HepG2 (cell line): ENCODE measurements at regions not wholly inside any gene's neighbourhood (a gene's known extent, or its start where the extent isn't known, plus 50 kb on each side); places are given as distances from the start of the nearest gene placed in this dataset.

ENCODE experiments used
- ATAC-seq: fragments of 200-7000 bp; cut with Tn5 transposase; 3 replicates; pipeline ENCODE4 v1.9.1; 2020; ENCODE audit warnings: mild to moderate bottlenecking, moderate library complexity
- BruUV-seq: library from RNA; stranded (reverse); fragments of 400-500 nt; replicated peaks from 2 replicates; lab custom pipeline; 2021; lab: Mats Ljungman, UMichigan
- CTCF ChIA-PET: fragments of 300-600 bp; formaldehyde crosslinking; extraction: SDS; loops from one replicate; lab custom pipeline; 2021; ENCODE audit warnings: low total read pairs, inconsistent platforms, low intra/inter-chr PET ratio; lab: Yijun Ruan, JAX
- POLR2A ChIA-PET: fragments of 350-600 bp; sonication (Branson Sonifier 250); formaldehyde crosslinking; loops from one replicate; lab custom pipeline; 2020; ENCODE audit warnings: antibody characterized with exemption, inconsistent platforms; lab: Yijun Ruan, JAX
- DNase-seq: peaks from one replicate; pipeline ENCODE4 v3.0.0-alpha.2; 2015; ENCODE audit warnings: low spot score
- FAIRE-seq: peaks from 3 replicates; lab custom pipeline; 2011; peaks lifted over from hg19 to GRCh38; lab: Jason Lieb, UNC
- H2AFZ ChIP-seq: one replicate; pipeline ENCODE4 v1.6.1; 2011; ENCODE audit warnings: low read length, inconsistent platforms
- H3K27ac ChIP-seq: fragments of 300-600 bp; 3 replicates; pipeline ENCODE4 v1.8.0; 2011; ENCODE audit warnings: mixed run types, mild to moderate bottlenecking, mixed read lengths, low read length, inconsistent platforms; ENCODE audit not compliant: insufficient read depth; ENCODE audit errors: extremely low read length
- H3K27me3 ChIP-seq, 2 experiments: fragments of 200-600 bp in 1 of 2; 2 replicates in 1 of 2; 3 replicates in 1 of 2; pipeline versions ENCODE4 v1.6.0 to v1.8.0; 2011; ENCODE audit warnings: low read length in 2 of 2, mild to moderate bottlenecking in 2 of 2, moderate library complexity in 2 of 2, inconsistent platforms in 1 of 2; ENCODE audit not compliant: insufficient read depth in 2 of 2, control insufficient read depth in 1 of 2
- H3K36me3 ChIP-seq, 2 experiments: fragments of 200-600 bp in 1 of 2; replicated peaks in 1 of 2; 2 replicates in 1 of 2; 3 replicates in 1 of 2; pipeline versions ENCODE4 v1.5.1 to v1.8.0; 2011; ENCODE audit warnings: low read length in 2 of 2, inconsistent platforms in 1 of 2; ENCODE audit not compliant: insufficient read depth in 2 of 2, control insufficient read depth in 1 of 2
- H3K4me1 ChIP-seq: 2 replicates; pipeline ENCODE4 v1.5.1; 2012; ENCODE audit warnings: low read length, inconsistent platforms; ENCODE audit not compliant: insufficient read depth
- H3K4me2 ChIP-seq: 2 replicates; pipeline ENCODE4 v1.6.0; 2011; ENCODE audit warnings: low read depth, low read length, inconsistent platforms
- H3K4me3 ChIP-seq, 3 experiments: fragments of 200-600 bp in 1 of 3; sonication (generic), shearing (Covaris generic) in 1 of 3; replicated peaks in 1 of 3; 2 replicates each; pipeline ENCODE4 v1.5.1; 2011 to 2016; ENCODE audit warnings: low read length in 3 of 3, inconsistent platforms in 2 of 3, low read depth in 2 of 3, mild to moderate bottlenecking in 2 of 3, control low read depth in 1 of 3, mixed read lengths in 1 of 3; ENCODE audit not compliant: insufficient read depth in 1 of 3
- H3K79me2 ChIP-seq: one replicate; pipeline ENCODE4 v1.6.1; 2011; ENCODE audit warnings: low read length, inconsistent platforms; ENCODE audit not compliant: insufficient read depth
- H3K9ac ChIP-seq: 2 replicates; pipeline ENCODE4 v1.6.0; 2011; ENCODE audit warnings: mild to moderate bottlenecking, low read depth, low read length, inconsistent platforms; ENCODE audit not compliant: insufficient read depth
- H3K9me3 ChIP-seq: 2 replicates; pipeline ENCODE4 v1.5.1; 2012; ENCODE audit warnings: mild to moderate bottlenecking, low read length
- H4K20me1 ChIP-seq: 2 replicates; pipeline ENCODE4 v1.6.0; 2011; ENCODE audit warnings: inconsistent platforms, mild to moderate bottlenecking, low read length, moderate library complexity; ENCODE audit not compliant: insufficient read depth
- KDM1A ChIP-seq: IDR thresholded peaks from 2 replicates; pipeline ENCODE4 v1.6.1; 2016; ENCODE audit warnings: missing compliant biosample characterization
- MEF2D ChIP-seq: sonication (generic); formaldehyde crosslinking; IDR thresholded peaks from 2 replicates; pipeline ENCODE4 v1.5.1; 2020; ENCODE audit warnings: mild to moderate bottlenecking, missing genetic modification reagents
- SKI ChIP-seq: fragments of 450-650 bp; IDR thresholded peaks from one replicate; pipeline ENCODE4 v1.6.1; 2018; ENCODE audit warnings: mild to moderate bottlenecking; ENCODE audit not compliant: partially characterized antibody
- SMYD3 ChIP-seq: sonication (generic); formaldehyde crosslinking; IDR thresholded peaks from 2 replicates; pipeline ENCODE4 v1.8.1; 2023; ENCODE audit warnings: mild to moderate bottlenecking, missing genetic modification reagents
- TRIM24 ChIP-seq: sonication (generic); formaldehyde crosslinking; IDR thresholded peaks from 2 replicates; pipeline ENCODE4 v1.8.0; 2022; ENCODE audit warnings: mild to moderate bottlenecking, missing genetic modification reagents
- ZBTB3 ChIP-seq: sonication (generic); formaldehyde crosslinking; IDR thresholded peaks from 2 replicates; pipeline ENCODE4 v1.4.0; 2020; ENCODE audit warnings: low read depth, mild to moderate bottlenecking, moderate library complexity, missing genetic modification reagents, borderline replicate concordance
- ZMYM3 ChIP-seq: sonication (generic); formaldehyde crosslinking; IDR thresholded peaks from 2 replicates; pipeline ENCODE4 v1.5.1; 2020; ENCODE audit warnings: mild to moderate bottlenecking, missing genetic modification reagents
- ZNF101 ChIP-seq: sonication (generic); formaldehyde crosslinking; IDR thresholded peaks from 2 replicates; pipeline ENCODE4 v1.4.0; 2020; ENCODE audit warnings: mild to moderate bottlenecking, low read depth, missing genetic modification reagents, borderline replicate concordance
- ZNF256 ChIP-seq: sonication (generic); formaldehyde crosslinking; conservative IDR thresholded peaks from 2 replicates; pipeline ENCODE4 v1.4.0; 2020; ENCODE audit warnings: missing genetic modification reagents
- ZNF274 ChIP-seq: sonication (generic); formaldehyde crosslinking; IDR thresholded peaks from 2 replicates; pipeline ENCODE4 v1.5.1; 2020; ENCODE audit warnings: mild to moderate bottlenecking, missing genetic modification reagents
- ZNF549 ChIP-seq: sonication (generic); formaldehyde crosslinking; IDR thresholded peaks from 2 replicates; pipeline ENCODE4 v1.5.0; 2020; ENCODE audit warnings: missing genetic modification reagents
- ZNF564 ChIP-seq: sonication (generic); formaldehyde crosslinking; IDR thresholded peaks from 2 replicates; pipeline ENCODE4 v1.8.1; 2023; ENCODE audit warnings: mild to moderate bottlenecking, missing genetic modification reagents
- ZNF775 ChIP-seq: sonication (generic); formaldehyde crosslinking; IDR thresholded peaks from 2 replicates; pipeline ENCODE4 v1.4.0; 2020; ENCODE audit warnings: missing genetic modification reagents, mild to moderate bottlenecking, moderate library complexity, borderline replicate concordance
- WGBS: methylation state at CpG from one replicate; pipeline ENCODE4 v1.1.6; 2017; ENCODE audit warnings: low lambda C conversion rate; 5-methylcytosine and 5-hydroxymethylcytosine counted together
- in situ Hi-C: cut with HindIII; loops from 2 replicates; pipeline ENCODE4 v1.10.0; 2017; ENCODE audit warnings: low pct_unique_long_range_greater_than_20kb; ENCODE audit not compliant: extremely low pct_ligation_motif_present
- intact Hi-C: fragments of 100-400 bp; cut with micrococcal nuclease; formaldehyde crosslinking; loops from one replicate; pipeline ENCODE4 v1.10.0; 2022; ENCODE audit not compliant: unreplicated experiment
- TF ChIP-seq, protein P1 (sequence below): IDR thresholded peaks from 2 replicates; pipeline ENCODE4 v1.6.1; 2016; ENCODE audit warnings: control low read depth
- TF ChIP-seq, protein P2 (sequence below): sonication (generic); formaldehyde crosslinking; IDR thresholded peaks from 2 replicates; pipeline ENCODE4 v1.9.0; 2021; ENCODE audit warnings: missing genetic modification reagents, borderline replicate concordance

DNA sequence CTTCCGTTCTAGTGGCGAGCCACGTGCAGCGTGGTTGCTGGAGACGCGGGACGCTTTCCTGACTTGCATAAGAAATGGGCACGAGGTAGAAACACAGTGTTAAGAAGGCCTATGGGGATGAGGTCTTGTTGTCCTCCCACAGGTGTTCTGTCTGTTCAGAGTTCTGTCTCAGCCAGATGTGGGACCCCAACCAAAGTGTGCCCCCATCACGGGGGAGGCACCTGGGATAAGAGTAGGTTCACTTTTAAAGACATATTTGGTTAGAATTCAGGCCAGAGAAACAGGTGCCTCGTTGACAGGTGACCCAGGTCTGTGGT is 56.0 kb upstream of the PITRM1 start:
- no peak for ATAC-seq
- ChIA-PET POLR2A (no interaction called here), CTCF (no interaction called here)
- no peaks in the 10 kb centered on the region for H3K9me3 ChIP-seq
- no peak for FAIRE-seq
- no peak overlapping the region for H3K4me2 ChIP-seq
- no peaks in the 10 kb centered on the region for H4K20me1 ChIP-seq
- no peak overlapping the region for H3K9ac ChIP-seq
- H3K27ac ChIP-seq: no peak overlapping the region
- intact Hi-C loops (no loop called here), in situ Hi-C loops (loop anchor here (25.0 kb wide), 1 partner anchor 534 kb away; no protein-coding TSS in a partner anchor)
- TF ChIP-seq SKI: no peak
- TF ChIP-seq ZMYM3: no peak
- TF ChIP-seq, protein P1, sequence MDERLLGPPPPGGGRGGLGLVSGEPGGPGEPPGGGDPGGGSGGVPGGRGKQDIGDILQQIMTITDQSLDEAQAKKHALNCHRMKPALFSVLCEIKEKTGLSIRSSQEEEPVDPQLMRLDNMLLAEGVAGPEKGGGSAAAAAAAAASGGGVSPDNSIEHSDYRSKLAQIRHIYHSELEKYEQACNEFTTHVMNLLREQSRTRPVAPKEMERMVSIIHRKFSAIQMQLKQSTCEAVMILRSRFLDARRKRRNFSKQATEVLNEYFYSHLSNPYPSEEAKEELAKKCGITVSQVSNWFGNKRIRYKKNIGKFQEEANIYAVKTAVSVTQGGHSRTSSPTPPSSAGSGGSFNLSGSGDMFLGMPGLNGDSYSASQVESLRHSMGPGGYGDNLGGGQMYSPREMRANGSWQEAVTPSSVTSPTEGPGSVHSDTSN: no peak
- TF ChIP-seq TRIM24: no peak
- TF ChIP-seq, protein P2, sequence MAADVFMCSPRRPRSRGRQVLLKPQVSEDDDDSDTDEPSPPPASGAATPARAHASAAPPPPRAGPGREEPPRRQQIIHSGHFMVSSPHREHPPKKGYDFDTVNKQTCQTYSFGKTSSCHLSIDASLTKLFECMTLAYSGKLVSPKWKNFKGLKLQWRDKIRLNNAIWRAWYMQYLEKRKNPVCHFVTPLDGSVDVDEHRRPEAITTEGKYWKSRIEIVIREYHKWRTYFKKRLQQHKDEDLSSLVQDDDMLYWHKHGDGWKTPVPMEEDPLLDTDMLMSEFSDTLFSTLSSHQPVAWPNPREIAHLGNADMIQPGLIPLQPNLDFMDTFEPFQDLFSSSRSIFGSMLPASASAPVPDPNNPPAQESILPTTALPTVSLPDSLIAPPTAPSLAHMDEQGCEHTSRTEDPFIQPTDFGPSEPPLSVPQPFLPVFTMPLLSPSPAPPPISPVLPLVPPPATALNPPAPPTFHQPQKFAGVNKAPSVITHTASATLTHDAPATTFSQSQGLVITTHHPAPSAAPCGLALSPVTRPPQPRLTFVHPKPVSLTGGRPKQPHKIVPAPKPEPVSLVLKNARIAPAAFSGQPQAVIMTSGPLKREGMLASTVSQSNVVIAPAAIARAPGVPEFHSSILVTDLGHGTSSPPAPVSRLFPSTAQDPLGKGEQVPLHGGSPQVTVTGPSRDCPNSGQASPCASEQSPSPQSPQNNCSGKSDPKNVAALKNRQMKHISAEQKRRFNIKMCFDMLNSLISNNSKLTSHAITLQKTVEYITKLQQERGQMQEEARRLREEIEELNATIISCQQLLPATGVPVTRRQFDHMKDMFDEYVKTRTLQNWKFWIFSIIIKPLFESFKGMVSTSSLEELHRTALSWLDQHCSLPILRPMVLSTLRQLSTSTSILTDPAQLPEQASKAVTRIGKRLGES: no peak
- TF ChIP-seq MEF2D: no peak
- TF ChIP-seq ZNF274 (CRISPR knock-in tag): no peak
- TF ChIP-seq ZBTB3 (CRISPR knock-in tag): no peak
- TF ChIP-seq SMYD3 (CRISPR knock-in tag): no peak
- no peak for TF ChIP-seq ZNF256
- no peak for TF ChIP-seq ZNF549 (CRISPR knock-in tag)
- TF ChIP-seq KDM1A (CRISPR knock-in tag): no peak
- no peak for TF ChIP-seq ZNF564
- no peak for TF ChIP-seq ZNF101 (CRISPR knock-in tag)
- no peak for TF ChIP-seq ZNF775 (CRISPR knock-in tag)
- WGBS: 60% methylated on average over 8 of the region's 10 CpGs
- no peak overlapping the region for H2AFZ ChIP-seq
- no peaks in the 10 kb centered on the region for H3K36me3 ChIP-seq
- no peak for DNase-seq
- no TSS peak for BruUV-seq
- no peaks in the 10 kb centered on the region for H3K4me1 ChIP-seq
- no peaks in the 10 kb centered on the region for H3K79me2 ChIP-seq
- H3K4me3 ChIP-seq: no peak overlapping the region
- H3K27me3 ChIP-seq: peaks cover 0 to 22% of the 10 kb centered on the region in 2 experiments; a peak in 3 of 5 replicates
